Smooth muscle cell of the brain vasculature (primary cell): ENCODE measurements at regions not wholly inside any gene's neighbourhood (a gene's known extent, or its start where the extent isn't known, plus 50 kb on each side); places are given as distances from the start of the nearest gene placed in this dataset.

Source experiments
- DNase-seq: peaks from one replicate; pipeline ENCODE4 v3.0.0-alpha.2; 2012; ENCODE audit warnings: low read depth, low spot score

GRCh38 chr7:45988405-45989057 lies 67.5 kb upstream of the IGFBP3 start:
- no peak for DNase-seq

GRCh38 chr7:45987521-45988290 lies 66.6 kb upstream of the IGFBP3 start:
- no peak for DNase-seq

GRCh38 chr7:45986355-45987298 lies 65.6 kb upstream of the IGFBP3 start:
- DNase-seq = no peak

GRCh38 chr7:45985902-45986301 lies 64.8 kb upstream of the IGFBP3 start:
- no peak for DNase-seq

- DNase-seq = no peak
These were observed 63.6 kb upstream of the IGFBP3 start for GRCh38 chr7:45984386-45985295.

GRCh38 chr7:45983720-45984255 lies 62.7 kb upstream of the IGFBP3 start:
- no peak for DNase-seq

- DNase-seq = no peak
These were observed 62.0 kb upstream of the IGFBP3 start for GRCh38 chr7:45982907-45983719.

GRCh38 chr7:45982132-45982531 lies 61.1 kb upstream of the IGFBP3 start:
- no peak for DNase-seq

- no peak for DNase-seq
These were observed 59.9 kb upstream of the IGFBP3 start for GRCh38 chr7:45980973-45981372.

GRCh38 chr7:45980181-45980905 lies 59.3 kb upstream of the IGFBP3 start:
- no peak for DNase-seq

GRCh38 chr7:45979275-45980180 lies 58.5 kb upstream of the IGFBP3 start:
- DNase-seq = no peak

GRCh38 chr7:45978731-45979211 lies 57.7 kb upstream of the IGFBP3 start:
- no peak for DNase-seq

GRCh38 chr7:45978010-45978681 lies 57.1 kb upstream of the IGFBP3 start:
- DNase-seq = peak; percentile 55

GRCh38 chr7:45977256-45977780 lies 56.2 kb upstream of the IGFBP3 start:
- no peak for DNase-seq

GRCh38 chr7:45976485-45976856 lies 55.4 kb upstream of the IGFBP3 start:
- no peak for DNase-seq

GRCh38 chr7:45975847-45976484 lies 54.9 kb upstream of the IGFBP3 start:
- no peak for DNase-seq

GRCh38 chr7:45975367-45975766 lies 54.3 kb upstream of the IGFBP3 start:
- no peak for DNase-seq
